ENCODE measurements at regions not wholly inside any gene's neighbourhood (a gene's known extent, or its start where the extent isn't known, plus 50 kb on each side); places are given as distances from the start of the nearest gene placed in this dataset.

GRCh38 chr13:111577956-111578605 is 257.6 kb downstream of the TEX29 start:
- no peak for TF ChIP-seq CTCF (conservative IDR thresholded peaks at IDR 0.05; ENCODE audit: low read depth, low read length)
- no peak for TF ChIP-seq EZH2 (IDR thresholded peaks at IDR 0.05; ENCODE audit: borderline replicate concordance, low read depth, low read length, poor library complexity, severe bottlenecking)
